Epithelial cell of proximal tubule (primary cell): ENCODE measurements at regions not wholly inside any gene's neighbourhood (a gene's known extent, or its start where the extent isn't known, plus 50 kb on each side); places are given as distances from the start of the nearest gene placed in this dataset.

Experiments
- DNase-seq: peaks from one replicate; pipeline ENCODE4 v3.0.0-alpha.2; 2011; ENCODE audit warnings: low read depth
- H3K4me3 ChIP-seq: 2 replicates; pipeline ENCODE4 v1.5.1; 2011; ENCODE audit warnings: low read depth, mild to moderate bottlenecking, low read length
- CTCF ChIP-seq: conservative IDR thresholded peaks from 2 replicates; pipeline ENCODE4 v1.5.1; 2012; ENCODE audit warnings: low read depth, mild to moderate bottlenecking, low read length

- H3K4me3 ChIP-seq, result no peak overlapping the region
- DNase-seq, result no peak
- TF ChIP-seq CTCF, result no peak
Measured at GRCh38 chr14:71539650-71540285, 392.5 kb upstream of the RGS6 start.

- no peak for TF ChIP-seq CTCF
- H3K4me3 ChIP-seq, result no peak overlapping the region
- no peak for DNase-seq
Measured at GRCh38 chr14:71541271-71541670, 391.0 kb upstream of the RGS6 start.

- no peak overlapping the region for H3K4me3 ChIP-seq
- DNase-seq, result no peak
- no peak for TF ChIP-seq CTCF
Measured at GRCh38 chr14:71541973-71542690, 390.1 kb upstream of the RGS6 start.

- DNase-seq, result no peak
- no peak for TF ChIP-seq CTCF
- H3K4me3 ChIP-seq, result no peak overlapping the region
Measured at GRCh38 chr14:71549421-71550050, 382.7 kb upstream of the RGS6 start.

- TF ChIP-seq CTCF, result no peak
- H3K4me3 ChIP-seq, result no peak overlapping the region
- DNase-seq, result no peak
Measured at GRCh38 chr14:71550367-71550766, 381.9 kb upstream of the RGS6 start.

GRCh38 chr14:71551291-71551950 is 380.8 kb upstream of the RGS6 start:
- peak; percentile 71 for DNase-seq

More at GRCh38 chr14:71551291-71551950, 380.8 kb upstream of the RGS6 start:
- TF ChIP-seq CTCF, result no peak
- no peak overlapping the region for H3K4me3 ChIP-seq
